Muscle layer of duodenum (tissue), 2 donors: ENCODE measurements at regions not wholly inside any gene's neighbourhood (a gene's known extent, or its start where the extent isn't known, plus 50 kb on each side); places are given as distances from the start of the nearest gene placed in this dataset.

Experiments used
- H3K27ac ChIP-seq: one replicate; pipeline ENCODE4 v1.7.0; 2013; ENCODE audit warnings: mild to moderate bottlenecking, low read length
- H3K27me3 ChIP-seq: one replicate; pipeline ENCODE4 v1.7.0; 2013; ENCODE audit warnings: low read depth, mild to moderate bottlenecking, control low read depth, low read length
- H3K36me3 ChIP-seq, 2 donors: one replicate each; pipeline ENCODE4 v1.7.0; 2013; ENCODE audit warnings: low read length in 2 of 2, control low read depth in 1 of 2, mild to moderate bottlenecking in 1 of 2; ENCODE audit not compliant: insufficient read depth in 2 of 2, control insufficient read depth in 1 of 2
- H3K4me1 ChIP-seq, 2 donors: one replicate each; pipeline ENCODE4 v1.7.0; 2013; ENCODE audit warnings: low read length in 2 of 2, mild to moderate bottlenecking in 2 of 2, control low read depth in 1 of 2, moderate library complexity in 1 of 2; ENCODE audit not compliant: insufficient read depth in 2 of 2, control insufficient read depth in 1 of 2
- H3K4me3 ChIP-seq, 2 donors: one replicate each; pipeline ENCODE4 v1.7.0; 2013; ENCODE audit warnings: low read length in 2 of 2, low read depth in 1 of 2, mild to moderate bottlenecking in 1 of 2
- H3K9me3 ChIP-seq, 2 donors: one replicate each; pipeline ENCODE4 v1.7.0; 2013; ENCODE audit warnings: low read length in 2 of 2, control low read depth in 1 of 2, mild to moderate bottlenecking in 1 of 2; ENCODE audit not compliant: control insufficient read depth in 1 of 2
- donor health status: healthy.

GRCh38 chr5:2433086-2433485, 318.4 kb downstream of the IRX2 start:
- Histone ChIP-seq H3K36me3 (no peaks in the 10 kb centered on the region), H3K27me3 (no peaks in the 10 kb centered on the region), H3K27ac (no peak overlapping the region), H3K4me3 (no peak overlapping the region), H3K4me1 (no peaks in the 10 kb centered on the region), H3K9me3 (no peaks in the 10 kb centered on the region)

- H3K4me3 ChIP-seq = no peak overlapping the region
- no peak overlapping the region for H3K27ac ChIP-seq
- H3K36me3 ChIP-seq = no peaks in the 10 kb centered on the region
- no peaks in the 10 kb centered on the region for H3K4me1 ChIP-seq
- H3K9me3 ChIP-seq = no peaks in the 10 kb centered on the region
- no peaks in the 10 kb centered on the region for H3K27me3 ChIP-seq
These were observed 319.2 kb downstream of the IRX2 start for GRCh38 chr5:2432076-2432920.

GRCh38 chr5:2430606-2431005, 320.9 kb downstream of the IRX2 start:
- Histone ChIP-seq H3K27me3 (no peaks in the 10 kb centered on the region), H3K4me3 (no peak overlapping the region), H3K9me3 (no peaks in the 10 kb centered on the region), H3K27ac (no peak overlapping the region), H3K4me1 (no peaks in the 10 kb centered on the region), H3K36me3 (no peaks in the 10 kb centered on the region)

GRCh38 chr5:2427983-2428382, 323.5 kb downstream of the IRX2 start:
- Histone ChIP-seq H3K27ac (no peak overlapping the region), H3K4me3 (no peak overlapping the region), H3K4me1 (no peaks in the 10 kb centered on the region), H3K36me3 (no peaks in the 10 kb centered on the region), H3K9me3 (peaks cover 0 to 7% of the 10 kb centered on the region in 2 donors), H3K27me3 (no peaks in the 10 kb centered on the region)

- no peaks in the 10 kb centered on the region for H3K36me3 ChIP-seq
These were observed 327.8 kb downstream of the IRX2 start for GRCh38 chr5:2423634-2424033.

GRCh38 chr5:2417301-2417700, 334.2 kb downstream of the IRX2 start:
- no peaks in the 10 kb centered on the region for H3K36me3 ChIP-seq
- H3K27ac ChIP-seq = no peak overlapping the region
- no peaks in the 10 kb centered on the region for H3K27me3 ChIP-seq
- no peak overlapping the region for H3K4me3 ChIP-seq
- peaks cover 0 to 9% of the 10 kb centered on the region in 2 donors for H3K9me3 ChIP-seq
- no peaks in the 10 kb centered on the region for H3K4me1 ChIP-seq

More at GRCh38 chr5:2423634-2424033, 327.8 kb downstream of the IRX2 start:
- Histone ChIP-seq H3K27ac (no peak overlapping the region), H3K4me3 (no peak overlapping the region), H3K4me1 (no peaks in the 10 kb centered on the region), H3K27me3 (no peaks in the 10 kb centered on the region), H3K9me3 (peaks cover 0 to 16% of the 10 kb centered on the region in 2 donors)

GRCh38 chr5:2415678-2416077, 335.8 kb downstream of the IRX2 start:
- Histone ChIP-seq H3K36me3 (no peaks in the 10 kb centered on the region), H3K4me1 (no peaks in the 10 kb centered on the region), H3K27ac (no peak overlapping the region), H3K4me3 (no peak overlapping the region), H3K27me3 (no peaks in the 10 kb centered on the region), H3K9me3 (peaks cover 0 to 3% of the 10 kb centered on the region in 2 donors)

- Histone ChIP-seq H3K27ac (no peak overlapping the region), H3K27me3 (no peaks in the 10 kb centered on the region), H3K9me3 (no peaks in the 10 kb centered on the region), H3K4me1 (no peaks in the 10 kb centered on the region), H3K36me3 (no peaks in the 10 kb centered on the region), H3K4me3 (no peak overlapping the region)
These were observed 341.0 kb downstream of the IRX2 start for GRCh38 chr5:2410451-2410850.

GRCh38 chr5:2403296-2403695, 348.2 kb downstream of the IRX2 start:
- Histone ChIP-seq H3K27me3 (no peaks in the 10 kb centered on the region), H3K27ac (no peak overlapping the region), H3K4me1 (no peaks in the 10 kb centered on the region), H3K9me3 (no peaks in the 10 kb centered on the region), H3K4me3 (no peak overlapping the region), H3K36me3 (no peaks in the 10 kb centered on the region)

GRCh38 chr5:2399804-2400203, 351.7 kb downstream of the IRX2 start:
- Histone ChIP-seq H3K9me3 (no peaks in the 10 kb centered on the region), H3K27ac (no peak overlapping the region), H3K36me3 (no peaks in the 10 kb centered on the region), H3K4me1 (no peaks in the 10 kb centered on the region), H3K4me3 (no peak overlapping the region), H3K27me3 (no peaks in the 10 kb centered on the region)

GRCh38 chr5:2399096-2399495, 352.4 kb downstream of the IRX2 start:
- Histone ChIP-seq H3K27me3 (no peaks in the 10 kb centered on the region), H3K9me3 (no peaks in the 10 kb centered on the region), H3K4me3 (no peak overlapping the region), H3K36me3 (no peaks in the 10 kb centered on the region), H3K27ac (no peak overlapping the region), H3K4me1 (no peaks in the 10 kb centered on the region)

- Histone ChIP-seq H3K36me3 (no peaks in the 10 kb centered on the region), H3K27me3 (no peaks in the 10 kb centered on the region), H3K4me1 (no peaks in the 10 kb centered on the region), H3K27ac (no peak overlapping the region), H3K4me3 (no peak overlapping the region), H3K9me3 (no peaks in the 10 kb centered on the region)
These were observed 357.9 kb downstream of the IRX2 start for GRCh38 chr5:2393556-2393955.
